ENCODE measurements at regions not wholly inside any gene's neighbourhood (a gene's known extent, or its start where the extent isn't known, plus 50 kb on each side); places are given as distances from the start of the nearest gene placed in this dataset.

GRCh38 chr4:114264452-114264851, 285.0 kb upstream of the ARSJ start:
- no peak for TF ChIP-seq POLR2A (IDR thresholded peaks at IDR 0.05)
- TF ChIP-seq, protein P1, sequence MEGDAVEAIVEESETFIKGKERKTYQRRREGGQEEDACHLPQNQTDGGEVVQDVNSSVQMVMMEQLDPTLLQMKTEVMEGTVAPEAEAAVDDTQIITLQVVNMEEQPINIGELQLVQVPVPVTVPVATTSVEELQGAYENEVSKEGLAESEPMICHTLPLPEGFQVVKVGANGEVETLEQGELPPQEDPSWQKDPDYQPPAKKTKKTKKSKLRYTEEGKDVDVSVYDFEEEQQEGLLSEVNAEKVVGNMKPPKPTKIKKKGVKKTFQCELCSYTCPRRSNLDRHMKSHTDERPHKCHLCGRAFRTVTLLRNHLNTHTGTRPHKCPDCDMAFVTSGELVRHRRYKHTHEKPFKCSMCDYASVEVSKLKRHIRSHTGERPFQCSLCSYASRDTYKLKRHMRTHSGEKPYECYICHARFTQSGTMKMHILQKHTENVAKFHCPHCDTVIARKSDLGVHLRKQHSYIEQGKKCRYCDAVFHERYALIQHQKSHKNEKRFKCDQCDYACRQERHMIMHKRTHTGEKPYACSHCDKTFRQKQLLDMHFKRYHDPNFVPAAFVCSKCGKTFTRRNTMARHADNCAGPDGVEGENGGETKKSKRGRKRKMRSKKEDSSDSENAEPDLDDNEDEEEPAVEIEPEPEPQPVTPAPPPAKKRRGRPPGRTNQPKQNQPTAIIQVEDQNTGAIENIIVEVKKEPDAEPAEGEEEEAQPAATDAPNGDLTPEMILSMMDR (IDR thresholded peaks at IDR 0.05): no peak

Measured in esophagus squamous epithelium (tissue), 4 donors.